Endothelial cell of umbilical vein (primary cell): ENCODE measurements at regions not wholly inside any gene's neighbourhood (a gene's known extent, or its start where the extent isn't known, plus 50 kb on each side); places are given as distances from the start of the nearest gene placed in this dataset.

Source experiments
- EZH2 ChIP-seq: IDR thresholded peaks from 2 replicates; pipeline ENCODE4 v1.6.1; 2012; ENCODE audit warnings: borderline replicate concordance, low read depth, mild to moderate bottlenecking, moderate library complexity, low read length, inconsistent platforms; ENCODE audit not compliant: severe bottlenecking
- FOS ChIP-seq: IDR thresholded peaks from 2 replicates; pipeline ENCODE4 v1.6.1; 2011; ENCODE audit warnings: mild to moderate bottlenecking, low read length, moderate library complexity, borderline replicate concordance; ENCODE audit not compliant: insufficient read depth
- GATA2 ChIP-seq: IDR thresholded peaks from 2 replicates; pipeline ENCODE4 v1.7.0; 2011; ENCODE audit warnings: low read depth, mild to moderate bottlenecking, moderate library complexity, mixed read lengths, low read length; ENCODE audit not compliant: insufficient read length, insufficient read depth
- JUN ChIP-seq: IDR thresholded peaks from 2 replicates; pipeline ENCODE4 v1.6.1; 2011; ENCODE audit warnings: borderline replicate concordance, low read depth; ENCODE audit not compliant: insufficient read length, insufficient read depth
- MYC ChIP-seq: IDR thresholded peaks from one replicate; pipeline ENCODE4 v1.6.1; 2011; ENCODE audit warnings: mild to moderate bottlenecking, low read depth, low read length
- POLR2A ChIP-seq: IDR thresholded peaks from 2 replicates; pipeline ENCODE4 v1.6.1; 2012; ENCODE audit warnings: low read depth, mild to moderate bottlenecking, control low read depth, low read length
- POLR2AphosphoS5 ChIP-seq: IDR thresholded peaks from 2 replicates; pipeline ENCODE4 v1.6.1; 2012; ENCODE audit warnings: low read depth, mild to moderate bottlenecking, control low read depth, low read length, moderate library complexity; ENCODE audit not compliant: insufficient read depth
- TF ChIP-seq, protein P1 (sequence below), 2 donors: IDR thresholded peaks; 1 replicate in 1 of 2; 2 replicates in 1 of 2; pipeline ENCODE4 v1.5.1; 2011; ENCODE audit warnings: low read length in 2 of 2, mild to moderate bottlenecking in 2 of 2, moderate library complexity in 2 of 2, control low read depth in 1 of 2, inconsistent platforms in 1 of 2, low read depth in 1 of 2; ENCODE audit not compliant: insufficient read depth in 1 of 2; ENCODE audit errors: extremely low read depth in 1 of 2
- TF ChIP-seq, protein P2 (sequence below): IDR thresholded peaks from 2 replicates; pipeline ENCODE4 v1.6.1; 2011; ENCODE audit not compliant: insufficient read depth, insufficient read length

DNA sequence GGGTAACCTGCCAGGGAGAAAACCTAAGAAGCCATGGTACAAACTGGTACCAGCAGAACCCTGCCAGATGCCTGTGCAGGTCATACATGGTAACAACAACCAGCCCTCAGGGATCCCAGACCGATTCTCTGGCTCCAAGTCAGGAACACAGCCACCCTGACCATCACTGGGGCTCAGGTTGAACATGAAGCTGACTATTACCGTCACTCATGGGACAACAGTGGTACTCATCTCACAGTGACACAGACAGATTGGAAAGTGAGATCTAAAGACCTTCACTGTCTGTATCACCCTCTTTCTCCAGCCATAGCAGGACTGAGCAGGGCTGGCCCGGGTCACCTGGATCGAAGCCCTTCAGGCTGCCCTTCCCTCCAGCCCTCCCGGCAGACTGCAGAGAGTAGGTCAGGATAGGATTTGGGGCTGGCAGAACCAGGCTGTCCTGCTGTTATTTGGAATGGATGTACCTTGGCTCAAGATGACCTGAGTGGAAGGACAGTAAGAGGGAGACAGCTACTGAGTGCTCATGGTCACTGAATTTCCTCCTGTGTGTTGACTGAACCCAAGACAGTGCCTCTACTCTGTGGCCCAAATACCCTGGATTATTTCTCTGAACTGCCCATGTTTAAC, 94.7 kb downstream of the GGTLC2 start:
- TF ChIP-seq POLR2A (no peak), POLR2AphosphoS5 (no peak), GATA2 (no peak), EZH2 (no peak), JUN (no peak), MYC (no peak), FOS (no peak)
- TF ChIP-seq, protein P1, sequence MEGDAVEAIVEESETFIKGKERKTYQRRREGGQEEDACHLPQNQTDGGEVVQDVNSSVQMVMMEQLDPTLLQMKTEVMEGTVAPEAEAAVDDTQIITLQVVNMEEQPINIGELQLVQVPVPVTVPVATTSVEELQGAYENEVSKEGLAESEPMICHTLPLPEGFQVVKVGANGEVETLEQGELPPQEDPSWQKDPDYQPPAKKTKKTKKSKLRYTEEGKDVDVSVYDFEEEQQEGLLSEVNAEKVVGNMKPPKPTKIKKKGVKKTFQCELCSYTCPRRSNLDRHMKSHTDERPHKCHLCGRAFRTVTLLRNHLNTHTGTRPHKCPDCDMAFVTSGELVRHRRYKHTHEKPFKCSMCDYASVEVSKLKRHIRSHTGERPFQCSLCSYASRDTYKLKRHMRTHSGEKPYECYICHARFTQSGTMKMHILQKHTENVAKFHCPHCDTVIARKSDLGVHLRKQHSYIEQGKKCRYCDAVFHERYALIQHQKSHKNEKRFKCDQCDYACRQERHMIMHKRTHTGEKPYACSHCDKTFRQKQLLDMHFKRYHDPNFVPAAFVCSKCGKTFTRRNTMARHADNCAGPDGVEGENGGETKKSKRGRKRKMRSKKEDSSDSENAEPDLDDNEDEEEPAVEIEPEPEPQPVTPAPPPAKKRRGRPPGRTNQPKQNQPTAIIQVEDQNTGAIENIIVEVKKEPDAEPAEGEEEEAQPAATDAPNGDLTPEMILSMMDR (IDR thresholded peaks at IDR 0.05; ENCODE audit: extremely low read depth in 1 of 2, insufficient read depth in 1 of 2, low read depth in 1 of 2, low read length in 2 of 2): no peak
- TF ChIP-seq, protein P2, sequence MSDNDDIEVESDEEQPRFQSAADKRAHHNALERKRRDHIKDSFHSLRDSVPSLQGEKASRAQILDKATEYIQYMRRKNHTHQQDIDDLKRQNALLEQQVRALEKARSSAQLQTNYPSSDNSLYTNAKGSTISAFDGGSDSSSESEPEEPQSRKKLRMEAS: no peak
